ENCODE measurements at regions not wholly inside any gene's neighbourhood (a gene's known extent, or its start where the extent isn't known, plus 50 kb on each side); places are given as distances from the start of the nearest gene placed in this dataset.
A peak's percentile ranks its signal among the peaks of the same experiment; 100 is the strongest.

DNA sequence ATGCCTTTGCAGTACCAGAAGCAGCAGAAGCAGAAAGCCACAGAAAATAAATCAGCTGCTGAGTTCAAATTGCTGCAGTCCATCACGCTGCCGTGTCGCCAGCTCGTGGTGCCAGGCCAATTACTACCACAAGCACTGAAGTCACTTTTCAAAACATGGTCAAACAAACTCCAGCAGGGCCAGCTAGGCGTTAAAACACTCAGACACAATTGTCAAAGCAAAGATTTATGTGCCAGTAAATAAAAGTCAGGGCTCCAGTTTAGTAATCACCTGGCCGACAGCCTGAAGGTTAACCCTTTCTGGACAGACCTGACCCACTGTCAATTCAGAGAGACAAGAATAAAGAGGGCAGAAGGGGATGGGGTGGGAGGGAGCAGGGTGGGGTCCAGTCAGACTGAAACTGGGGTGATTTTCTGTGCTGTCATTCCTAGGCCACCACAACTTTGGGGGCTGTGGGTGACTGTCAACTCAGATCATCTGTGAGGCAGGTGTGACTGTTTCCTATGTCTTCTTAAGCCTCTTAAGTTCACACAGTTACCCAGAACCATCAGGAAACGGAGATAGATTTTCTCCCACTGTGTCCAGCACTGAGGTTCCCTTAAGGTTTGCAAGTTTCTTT, 109.8 kb upstream of the FUT8 start (continued):
- TF ChIP-seq MAFF (IDR thresholded peaks at IDR 0.05; ENCODE audit: low read depth, low read length) (no peak), ZBTB1 (CRISPR knock-in tag; IDR thresholded peaks at IDR 0.05; ENCODE audit: borderline replicate concordance) (no peak), SRSF4 (IDR thresholded peaks at IDR 0.05; ENCODE audit: low read depth, low read length, poor library complexity, severe bottlenecking) (no peak)
- TF ChIP-seq, protein P1, sequence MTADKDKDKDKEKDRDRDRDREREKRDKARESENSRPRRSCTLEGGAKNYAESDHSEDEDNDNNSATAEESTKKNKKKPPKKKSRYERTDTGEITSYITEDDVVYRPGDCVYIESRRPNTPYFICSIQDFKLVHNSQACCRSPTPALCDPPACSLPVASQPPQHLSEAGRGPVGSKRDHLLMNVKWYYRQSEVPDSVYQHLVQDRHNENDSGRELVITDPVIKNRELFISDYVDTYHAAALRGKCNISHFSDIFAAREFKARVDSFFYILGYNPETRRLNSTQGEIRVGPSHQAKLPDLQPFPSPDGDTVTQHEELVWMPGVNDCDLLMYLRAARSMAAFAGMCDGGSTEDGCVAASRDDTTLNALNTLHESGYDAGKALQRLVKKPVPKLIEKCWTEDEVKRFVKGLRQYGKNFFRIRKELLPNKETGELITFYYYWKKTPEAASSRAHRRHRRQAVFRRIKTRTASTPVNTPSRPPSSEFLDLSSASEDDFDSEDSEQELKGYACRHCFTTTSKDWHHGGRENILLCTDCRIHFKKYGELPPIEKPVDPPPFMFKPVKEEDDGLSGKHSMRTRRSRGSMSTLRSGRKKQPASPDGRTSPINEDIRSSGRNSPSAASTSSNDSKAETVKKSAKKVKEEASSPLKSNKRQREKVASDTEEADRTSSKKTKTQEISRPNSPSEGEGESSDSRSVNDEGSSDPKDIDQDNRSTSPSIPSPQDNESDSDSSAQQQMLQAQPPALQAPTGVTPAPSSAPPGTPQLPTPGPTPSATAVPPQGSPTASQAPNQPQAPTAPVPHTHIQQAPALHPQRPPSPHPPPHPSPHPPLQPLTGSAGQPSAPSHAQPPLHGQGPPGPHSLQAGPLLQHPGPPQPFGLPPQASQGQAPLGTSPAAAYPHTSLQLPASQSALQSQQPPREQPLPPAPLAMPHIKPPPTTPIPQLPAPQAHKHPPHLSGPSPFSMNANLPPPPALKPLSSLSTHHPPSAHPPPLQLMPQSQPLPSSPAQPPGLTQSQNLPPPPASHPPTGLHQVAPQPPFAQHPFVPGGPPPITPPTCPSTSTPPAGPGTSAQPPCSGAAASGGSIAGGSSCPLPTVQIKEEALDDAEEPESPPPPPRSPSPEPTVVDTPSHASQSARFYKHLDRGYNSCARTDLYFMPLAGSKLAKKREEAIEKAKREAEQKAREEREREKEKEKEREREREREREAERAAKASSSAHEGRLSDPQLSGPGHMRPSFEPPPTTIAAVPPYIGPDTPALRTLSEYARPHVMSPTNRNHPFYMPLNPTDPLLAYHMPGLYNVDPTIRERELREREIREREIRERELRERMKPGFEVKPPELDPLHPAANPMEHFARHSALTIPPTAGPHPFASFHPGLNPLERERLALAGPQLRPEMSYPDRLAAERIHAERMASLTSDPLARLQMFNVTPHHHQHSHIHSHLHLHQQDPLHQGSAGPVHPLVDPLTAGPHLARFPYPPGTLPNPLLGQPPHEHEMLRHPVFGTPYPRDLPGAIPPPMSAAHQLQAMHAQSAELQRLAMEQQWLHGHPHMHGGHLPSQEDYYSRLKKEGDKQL (CRISPR knock-in tag; IDR thresholded peaks at IDR 0.05; ENCODE audit: low read depth): no peak

DNA sequence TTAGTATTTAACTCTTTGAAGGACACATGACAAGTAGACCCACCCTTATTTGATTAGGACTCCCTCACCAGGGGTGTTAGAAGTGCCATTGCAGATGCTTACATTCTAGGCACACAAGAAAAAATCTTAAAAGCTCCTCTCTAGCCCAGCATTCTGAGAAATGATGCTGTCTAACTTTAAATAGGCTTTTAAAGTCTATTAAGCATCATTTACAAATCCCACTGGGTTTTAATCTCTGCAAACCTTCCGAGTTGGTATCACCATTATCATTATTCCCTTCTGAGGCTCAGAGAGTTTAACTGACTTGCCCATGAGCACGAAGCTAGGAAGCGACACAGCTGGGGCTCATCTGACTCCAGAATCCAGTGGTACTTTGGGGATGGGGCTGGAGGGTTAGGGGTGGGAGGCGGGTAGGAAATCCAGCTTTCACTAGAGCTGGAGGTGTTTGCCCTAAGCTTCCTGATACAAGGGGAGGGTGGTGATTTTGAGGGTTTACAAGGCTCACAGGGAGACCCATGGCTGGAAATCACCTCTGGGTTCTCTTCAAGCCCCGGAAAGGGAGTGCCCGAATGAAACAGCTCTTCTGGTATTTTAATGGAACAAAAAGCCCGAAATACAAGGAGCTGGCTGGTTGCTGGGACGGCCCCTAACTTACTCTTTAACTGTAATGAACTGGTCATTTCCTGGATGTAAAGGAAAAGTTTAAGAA, 109.2 kb upstream of the FUT8 start:
- Histone ChIP-seq H2AFZ (ENCODE audit: low read length) (peak overlapping the region; percentile 17), H3K4me3 (replicated peaks in 1 of 3; ENCODE audit: insufficient read depth in 1 of 3, low read depth in 2 of 3, low read length in 3 of 3) (no peak overlapping the region), H3K27me3 (ENCODE audit: control insufficient read depth in 1 of 2, insufficient read depth in 2 of 2, low read length in 2 of 2) (no peaks in the 10 kb centered on the region), H3K27ac (ENCODE audit: extremely low read length, insufficient read depth, low read length) (no peak overlapping the region), H3K4me2 (ENCODE audit: low read depth, low read length) (peak overlapping the region; percentile 72), H3K9me3 (ENCODE audit: low read length) (no peaks in the 10 kb centered on the region), H3K36me3 (replicated peaks in 1 of 2; ENCODE audit: control insufficient read depth in 1 of 2, insufficient read depth in 2 of 2, low read length in 2 of 2) (no peaks in the 10 kb centered on the region), H4K20me1 (ENCODE audit: insufficient read depth, low read length) (no peaks in the 10 kb centered on the region), H3K4me1 (ENCODE audit: insufficient read depth, low read length) (peaks cover 51% of the 10 kb centered on the region), H3K79me2 (ENCODE audit: insufficient read depth, low read length) (no peaks in the 10 kb centered on the region), H3K9ac (ENCODE audit: insufficient read depth, low read depth, low read length) (no peak overlapping the region)
- ATAC-seq (no peak), FAIRE-seq (no peak), DNase-seq (ENCODE audit: low spot score) (no peak)
- in situ Hi-C loops (cut with HindIII; ENCODE audit: extremely low pct_ligation_motif_present, low pct_unique_long_range_greater_than_20kb): no loop called here
- CTCF ChIA-PET (ENCODE audit: low intra/inter-chr PET ratio, low total read pairs): no interaction called here
- no TSS peak for BruUV-seq (replicated peaks)
- POLR2A ChIA-PET: interaction anchor here (2.3 kb wide), 1 partner anchor 64 kb away, joined by 11 read pairs; no protein-coding TSS in a partner anchor
- 92% methylated on average over 8 of the region's 8 CpGs for WGBS (ENCODE audit: low lambda C conversion rate)
- intact Hi-C loops (cut with micrococcal nuclease; ENCODE audit: unreplicated experiment): loop anchor here (5.0 kb wide), 1 partner anchor 76 kb away; no protein-coding TSS in a partner anchor
- TF ChIP-seq, protein P2, sequence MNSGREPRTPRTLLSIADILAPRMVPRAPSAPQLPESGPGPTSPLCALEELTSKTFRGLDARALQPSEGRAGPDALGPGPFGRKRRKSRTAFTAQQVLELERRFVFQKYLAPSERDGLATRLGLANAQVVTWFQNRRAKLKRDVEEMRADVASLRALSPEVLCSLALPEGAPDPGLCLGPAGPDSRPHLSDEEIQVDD (CRISPR knock-in tag; IDR thresholded peaks at IDR 0.05; ENCODE audit: borderline replicate concordance): no peak
- TF ChIP-seq ZNF432 (CRISPR knock-in tag; IDR thresholded peaks at IDR 0.05; ENCODE audit: borderline replicate concordance): no peak
- no peak for TF ChIP-seq SMARCC2 (IDR thresholded peaks at IDR 0.05)
